ENCODE measurements at regions not wholly inside any gene's neighbourhood (a gene's known extent, or its start where the extent isn't known, plus 50 kb on each side); places are given as distances from the start of the nearest gene placed in this dataset.

DNA sequence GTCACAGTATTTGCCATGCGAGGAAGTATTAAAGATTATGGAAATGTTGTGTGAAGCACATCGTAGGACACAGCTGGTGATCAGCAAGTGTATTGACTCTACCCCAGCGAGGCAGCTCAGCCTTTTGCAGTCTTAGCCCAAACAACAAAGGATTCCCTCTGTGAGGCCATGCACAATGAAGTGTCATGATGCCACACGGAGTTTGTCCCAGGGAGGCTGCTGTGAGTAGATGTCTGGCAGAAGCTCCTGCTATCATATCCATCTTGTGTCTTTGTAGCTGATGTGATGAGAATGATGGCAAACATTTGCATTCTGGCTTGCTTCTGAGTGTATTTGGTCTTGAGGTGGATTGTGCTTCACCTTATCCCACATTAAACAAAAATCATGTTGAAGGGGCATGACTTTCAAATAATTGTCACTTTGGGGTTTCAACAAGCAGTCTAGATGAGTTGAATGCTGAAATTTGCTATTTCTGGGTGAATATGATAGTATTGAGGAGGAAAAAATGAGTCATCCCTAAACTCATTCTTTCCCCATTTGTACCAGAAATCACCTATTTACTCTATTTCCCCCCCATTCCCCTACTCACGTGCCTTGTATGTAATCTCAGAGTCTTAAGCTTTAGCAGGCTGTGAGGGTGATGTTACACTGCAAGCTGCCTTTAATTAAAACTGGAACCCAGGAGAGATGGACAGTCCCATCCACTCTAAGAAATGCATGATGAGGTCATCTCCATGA, 273.5 kb downstream of the RNF144A start:
- Histone ChIP-seq H3K4me1 (ENCODE audit: control insufficient read depth in 1 of 2, insufficient read depth in 1 of 2, low read depth in 1 of 2, low read length in 1 of 2) (no peaks in the 10 kb centered on the region), H3K9me3 (no peaks in the 10 kb centered on the region), H3K27ac (no peak overlapping the region), H3K36me3 (no peaks in the 10 kb centered on the region), H3K27me3 (no peaks in the 10 kb centered on the region), H3K4me3 (ENCODE audit: low read depth in 1 of 2, low read length in 1 of 2) (no peak overlapping the region)
- TF ChIP-seq, protein P1, sequence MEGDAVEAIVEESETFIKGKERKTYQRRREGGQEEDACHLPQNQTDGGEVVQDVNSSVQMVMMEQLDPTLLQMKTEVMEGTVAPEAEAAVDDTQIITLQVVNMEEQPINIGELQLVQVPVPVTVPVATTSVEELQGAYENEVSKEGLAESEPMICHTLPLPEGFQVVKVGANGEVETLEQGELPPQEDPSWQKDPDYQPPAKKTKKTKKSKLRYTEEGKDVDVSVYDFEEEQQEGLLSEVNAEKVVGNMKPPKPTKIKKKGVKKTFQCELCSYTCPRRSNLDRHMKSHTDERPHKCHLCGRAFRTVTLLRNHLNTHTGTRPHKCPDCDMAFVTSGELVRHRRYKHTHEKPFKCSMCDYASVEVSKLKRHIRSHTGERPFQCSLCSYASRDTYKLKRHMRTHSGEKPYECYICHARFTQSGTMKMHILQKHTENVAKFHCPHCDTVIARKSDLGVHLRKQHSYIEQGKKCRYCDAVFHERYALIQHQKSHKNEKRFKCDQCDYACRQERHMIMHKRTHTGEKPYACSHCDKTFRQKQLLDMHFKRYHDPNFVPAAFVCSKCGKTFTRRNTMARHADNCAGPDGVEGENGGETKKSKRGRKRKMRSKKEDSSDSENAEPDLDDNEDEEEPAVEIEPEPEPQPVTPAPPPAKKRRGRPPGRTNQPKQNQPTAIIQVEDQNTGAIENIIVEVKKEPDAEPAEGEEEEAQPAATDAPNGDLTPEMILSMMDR (IDR thresholded peaks at IDR 0.05) = no peak

DNA sequence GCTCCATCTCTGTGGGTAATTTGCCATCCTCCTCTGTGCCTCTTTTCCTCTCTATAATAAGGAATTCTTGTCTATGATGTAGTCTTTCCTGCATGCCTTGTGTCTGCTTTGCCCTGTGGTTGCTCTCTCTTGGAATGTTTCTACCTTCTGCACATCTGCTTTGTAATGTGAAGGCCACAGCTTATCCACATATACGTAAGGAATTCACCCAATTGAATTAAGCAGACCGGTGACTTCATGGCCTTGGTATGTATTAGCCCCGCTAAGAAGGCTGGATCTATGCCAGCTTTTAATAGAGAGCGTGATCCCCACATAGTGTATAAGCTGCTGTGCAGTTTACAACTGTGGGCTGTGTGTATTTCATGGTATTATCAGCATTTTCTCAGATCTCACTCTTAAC, 274.7 kb downstream of the RNF144A start:
- Histone ChIP-seq H3K4me1 (ENCODE audit: control insufficient read depth in 1 of 2, insufficient read depth in 1 of 2, low read depth in 1 of 2, low read length in 1 of 2) (no peaks in the 10 kb centered on the region), H3K4me3 (ENCODE audit: low read depth in 1 of 2, low read length in 1 of 2) (no peak overlapping the region), H3K27ac (no peak overlapping the region), H3K36me3 (no peaks in the 10 kb centered on the region), H3K27me3 (no peaks in the 10 kb centered on the region), H3K9me3 (no peaks in the 10 kb centered on the region)
- TF ChIP-seq, protein P1 (IDR thresholded peaks at IDR 0.05) = no peak

DNA sequence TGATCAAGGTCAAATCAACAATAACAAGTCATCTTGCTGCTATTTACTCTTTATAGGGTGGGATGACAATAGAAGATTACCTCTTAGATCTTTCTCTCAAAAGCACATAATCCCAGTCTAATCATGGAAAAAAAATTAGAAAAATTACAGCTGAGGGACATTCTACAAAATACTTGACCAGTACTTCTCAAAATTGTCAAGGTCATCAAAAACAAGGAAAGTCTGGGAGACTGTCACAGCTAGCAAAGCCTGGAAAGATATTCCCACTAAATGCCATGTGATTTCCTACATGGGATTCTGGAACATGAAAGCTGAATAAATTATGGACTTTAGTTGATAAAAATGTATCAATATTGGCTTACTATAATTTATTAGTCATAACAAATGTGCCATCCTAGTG, 276.2 kb downstream of the RNF144A start:
- Histone ChIP-seq H3K4me1 (ENCODE audit: control insufficient read depth in 1 of 2, insufficient read depth in 1 of 2, low read depth in 1 of 2, low read length in 1 of 2) (no peaks in the 10 kb centered on the region), H3K27me3 (no peaks in the 10 kb centered on the region), H3K36me3 (no peaks in the 10 kb centered on the region), H3K4me3 (ENCODE audit: low read depth in 1 of 2, low read length in 1 of 2) (no peak overlapping the region), H3K27ac (no peak overlapping the region), H3K9me3 (no peaks in the 10 kb centered on the region)
- TF ChIP-seq, protein P1 (IDR thresholded peaks at IDR 0.05) = no peak

DNA sequence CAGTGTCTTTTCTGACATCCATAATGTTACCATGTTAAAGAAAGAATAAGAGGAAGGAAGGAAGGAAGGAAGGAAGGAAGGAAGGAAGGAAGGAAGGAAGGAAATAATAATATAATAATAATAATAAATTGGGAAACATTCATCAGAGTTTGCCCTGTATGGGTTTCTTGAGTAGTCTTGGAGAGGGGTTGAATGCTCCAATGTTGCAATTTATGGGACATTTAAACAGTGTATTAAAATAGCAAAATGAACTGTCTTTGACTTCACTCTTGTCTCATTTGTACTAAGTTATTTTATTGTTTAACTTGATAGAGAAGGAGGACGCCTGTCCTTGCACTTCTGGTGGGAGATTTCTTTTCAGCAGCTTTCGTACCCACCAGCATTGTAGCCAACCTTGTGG, 277.7 kb downstream of the RNF144A start:
- H3K27me3 ChIP-seq = no peaks in the 10 kb centered on the region
- H3K36me3 ChIP-seq = no peaks in the 10 kb centered on the region
- no peaks in the 10 kb centered on the region for H3K9me3 ChIP-seq
- no peaks in the 10 kb centered on the region for H3K4me1 ChIP-seq (ENCODE audit: control insufficient read depth in 1 of 2, insufficient read depth in 1 of 2, low read depth in 1 of 2, low read length in 1 of 2)
- no peak overlapping the region for H3K27ac ChIP-seq
- H3K4me3 ChIP-seq (ENCODE audit: low read depth in 1 of 2, low read length in 1 of 2) = no peak overlapping the region
- TF ChIP-seq, protein P1 (IDR thresholded peaks at IDR 0.05) = no peak

DNA sequence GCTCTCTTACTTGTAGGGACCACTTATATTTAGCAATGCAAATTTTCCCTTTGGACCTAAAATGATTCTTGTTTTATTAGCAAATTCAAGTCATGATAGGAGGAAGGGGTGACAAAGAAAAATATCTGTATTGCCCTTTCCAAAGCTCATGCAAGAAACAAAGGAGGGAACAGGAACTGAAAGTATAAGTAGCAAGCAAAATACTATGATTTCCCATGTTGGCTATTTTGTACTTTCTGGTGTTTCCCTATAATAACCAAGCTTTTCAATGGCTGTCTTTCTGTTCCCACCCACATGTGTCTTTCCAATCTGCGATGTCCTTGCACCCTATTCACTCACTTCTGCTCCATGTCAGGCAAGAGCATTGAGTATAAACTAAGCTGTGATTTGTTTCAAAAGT, 279.7 kb downstream of the RNF144A start:
- no peak overlapping the region for H3K27ac ChIP-seq
- no peaks in the 10 kb centered on the region for H3K9me3 ChIP-seq
- no peaks in the 10 kb centered on the region for H3K27me3 ChIP-seq
- H3K36me3 ChIP-seq = no peaks in the 10 kb centered on the region
- no peaks in the 10 kb centered on the region for H3K4me1 ChIP-seq (ENCODE audit: control insufficient read depth in 1 of 2, insufficient read depth in 1 of 2, low read depth in 1 of 2, low read length in 1 of 2)
- no peak overlapping the region for H3K4me3 ChIP-seq (ENCODE audit: low read depth in 1 of 2, low read length in 1 of 2)
- TF ChIP-seq, protein P1 (IDR thresholded peaks at IDR 0.05) = no peak
